T-helper 9 cell (primary cell): ENCODE measurements at regions not wholly inside any gene's neighbourhood (a gene's known extent, or its start where the extent isn't known, plus 50 kb on each side); places are given as distances from the start of the nearest gene placed in this dataset.

Experiments used
- DNase-seq: peaks from one replicate; pipeline ENCODE4 v3.0.0-alpha.2; 2020

DNA sequence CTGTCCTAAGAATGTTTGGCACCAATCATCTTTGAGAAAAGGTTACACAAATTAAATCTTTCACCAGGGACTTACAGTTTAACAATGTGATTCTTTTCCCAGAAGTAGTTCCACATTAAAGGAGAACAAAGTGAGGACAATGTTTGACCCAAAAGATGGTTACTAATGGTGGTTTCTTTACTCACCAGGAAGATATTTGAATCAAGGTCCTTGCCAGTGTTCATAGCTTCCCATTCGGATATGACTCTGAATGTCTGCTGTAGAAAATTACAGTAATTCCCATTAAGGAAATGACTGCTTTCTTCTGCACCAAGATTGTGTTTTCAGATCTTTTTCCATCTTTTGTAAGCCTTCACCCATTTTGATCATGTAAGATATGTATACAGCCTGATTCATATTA is 114.6 kb upstream of the ADAMTSL1 start:
- no peak for DNase-seq

DNA sequence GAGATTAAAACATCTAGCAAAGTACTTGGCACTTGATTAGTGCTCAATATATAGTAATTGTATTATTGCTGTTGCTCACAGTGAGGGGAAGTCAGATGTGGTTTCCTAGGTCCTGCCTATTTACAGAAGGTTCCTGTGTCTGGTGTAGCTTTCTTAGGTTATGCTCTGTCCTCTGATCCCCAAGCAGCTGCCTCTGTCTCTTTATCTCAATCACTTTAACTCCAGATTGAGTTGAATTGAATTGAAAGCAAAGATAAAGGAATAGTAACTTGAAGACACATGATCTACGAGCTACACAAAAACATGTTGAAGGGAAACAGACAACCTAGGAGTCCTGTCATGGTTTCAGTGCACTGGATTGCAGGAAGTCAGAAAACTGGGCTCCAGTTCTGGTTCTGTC is 113.9 kb upstream of the ADAMTSL1 start:
- no peak for DNase-seq

DNA sequence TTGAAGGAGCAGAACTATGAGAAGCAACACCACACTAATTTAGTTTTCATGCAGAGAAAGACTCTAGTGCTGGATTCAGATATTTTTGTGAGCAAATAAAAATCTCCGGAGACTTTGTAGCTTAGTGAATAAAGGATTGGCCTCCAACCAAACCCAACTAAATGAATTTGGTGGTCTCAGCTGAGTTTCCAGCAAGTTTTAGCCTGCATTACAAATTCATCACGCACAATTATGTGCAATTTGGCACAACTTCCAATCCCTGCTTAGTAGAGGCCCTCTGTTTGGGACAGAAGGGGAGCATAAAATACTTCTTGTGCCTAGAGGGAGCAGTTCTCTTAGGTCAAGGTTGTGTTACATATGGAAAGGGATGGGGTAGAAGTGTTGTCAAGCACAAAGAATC is 112.3 kb upstream of the ADAMTSL1 start:
- DNase-seq = no peak

DNA sequence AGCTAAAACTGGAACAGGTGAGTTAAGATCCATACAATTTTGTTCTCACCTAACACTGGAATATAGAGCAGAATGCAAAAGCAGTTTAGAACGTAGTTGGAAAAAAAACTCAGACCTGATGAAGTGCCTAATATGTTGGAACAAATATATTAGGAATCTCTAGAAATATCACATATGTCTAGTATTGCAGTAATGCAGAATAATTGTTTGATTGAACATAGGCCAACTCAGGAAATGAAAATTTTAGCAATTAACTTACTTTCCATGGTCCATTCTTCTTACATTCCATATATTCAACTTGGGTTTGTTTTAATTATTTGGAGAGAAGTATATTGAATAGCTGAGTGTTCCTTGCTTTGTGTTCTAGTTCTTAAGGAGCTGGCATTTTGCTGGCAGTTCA is 111.8 kb upstream of the ADAMTSL1 start:
- DNase-seq = no peak

DNA sequence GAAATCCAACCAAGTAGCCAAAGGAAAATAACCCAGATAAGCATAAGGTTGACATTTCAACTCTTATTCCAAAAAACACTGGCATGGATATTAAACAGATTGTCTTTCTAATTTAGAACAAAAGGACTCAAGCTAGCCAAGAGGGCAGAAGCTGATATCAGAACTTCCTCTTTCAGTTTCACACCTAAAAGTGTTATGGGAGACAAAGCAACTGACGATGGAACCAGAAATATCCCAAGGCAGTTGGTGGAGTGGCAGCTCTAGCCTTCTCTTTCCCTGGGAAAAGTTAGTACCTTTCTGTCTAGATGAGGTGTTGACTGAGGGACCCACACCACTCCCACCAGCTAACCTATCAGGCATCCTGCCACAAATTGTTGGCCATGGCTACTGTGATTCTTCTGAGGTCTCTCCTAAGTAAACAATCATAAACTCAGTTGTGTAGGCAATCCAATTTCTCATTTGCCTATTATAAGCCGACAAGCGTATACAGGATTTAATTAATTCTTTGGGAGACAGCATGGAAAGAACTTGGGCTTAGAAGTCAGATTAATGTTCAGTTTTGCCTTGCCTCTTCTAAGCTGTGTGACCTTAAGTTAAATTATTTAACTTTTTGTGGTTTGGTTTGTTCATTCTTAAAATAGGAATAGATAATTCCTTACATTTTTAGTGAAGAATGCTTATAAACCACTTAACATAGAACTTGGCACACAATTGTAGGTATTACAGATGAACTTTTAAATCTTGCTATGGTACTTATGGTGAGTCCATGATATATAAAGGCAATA is 110.9 kb upstream of the ADAMTSL1 start:
- no peak for DNase-seq

DNA sequence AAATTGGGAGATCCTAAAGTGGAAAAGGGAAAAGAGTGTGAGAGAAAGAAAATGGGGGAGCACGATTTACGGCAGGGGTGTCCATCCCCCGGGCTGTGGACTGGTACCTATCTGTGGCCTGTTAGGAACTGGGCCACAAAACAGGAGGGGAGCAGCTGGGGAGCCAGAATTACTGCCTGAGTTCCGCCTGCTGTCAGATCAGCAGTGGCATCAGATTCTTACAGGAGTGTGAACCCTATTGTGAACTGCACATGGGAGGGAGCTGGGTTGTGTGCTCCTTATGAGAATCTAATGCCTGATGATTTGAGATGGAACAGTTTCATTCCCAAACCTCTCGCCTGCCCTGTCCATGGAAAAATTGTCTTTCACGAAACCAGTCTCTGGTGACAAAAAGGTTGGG is 108.3 kb upstream of the ADAMTSL1 start:
- DNase-seq = no peak

DNA sequence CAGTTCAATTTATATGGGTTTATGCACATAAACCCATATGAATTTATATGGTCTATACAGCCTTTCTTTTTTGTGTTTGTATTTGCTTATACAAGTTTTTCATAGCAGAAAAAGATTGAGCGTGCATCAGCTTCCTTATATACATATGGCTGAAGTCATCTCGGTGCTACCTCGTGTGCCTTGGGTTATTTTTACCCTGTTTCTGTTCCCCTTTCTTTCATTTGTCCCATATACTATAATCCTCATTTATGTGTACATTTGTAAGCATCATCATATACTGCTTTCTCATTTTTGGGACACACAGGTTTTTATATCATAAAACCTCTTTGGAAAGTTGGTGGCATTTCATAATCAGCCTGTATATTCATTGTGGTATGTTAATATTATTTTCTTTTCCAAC is 107.8 kb upstream of the ADAMTSL1 start:
- DNase-seq = no peak

DNA sequence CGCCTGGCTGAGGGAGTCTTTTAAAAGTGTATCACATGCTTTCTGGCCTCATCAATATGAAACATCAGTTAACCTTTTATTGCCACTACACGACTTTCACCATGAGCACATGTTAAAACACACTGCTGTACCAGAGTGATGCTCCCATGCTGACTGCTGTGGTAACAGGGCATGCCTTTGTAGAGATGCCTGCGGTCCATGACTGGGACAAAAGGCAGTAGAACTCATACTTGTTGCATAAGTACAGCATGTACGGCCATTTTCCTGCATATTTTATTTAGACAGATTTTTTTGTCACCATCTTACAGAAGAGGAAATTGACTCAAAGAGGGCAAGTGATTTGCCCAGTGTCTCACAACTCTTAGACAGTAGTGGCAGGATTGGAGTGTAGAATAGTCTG is 105.7 kb upstream of the ADAMTSL1 start:
- DNase-seq = no peak

DNA sequence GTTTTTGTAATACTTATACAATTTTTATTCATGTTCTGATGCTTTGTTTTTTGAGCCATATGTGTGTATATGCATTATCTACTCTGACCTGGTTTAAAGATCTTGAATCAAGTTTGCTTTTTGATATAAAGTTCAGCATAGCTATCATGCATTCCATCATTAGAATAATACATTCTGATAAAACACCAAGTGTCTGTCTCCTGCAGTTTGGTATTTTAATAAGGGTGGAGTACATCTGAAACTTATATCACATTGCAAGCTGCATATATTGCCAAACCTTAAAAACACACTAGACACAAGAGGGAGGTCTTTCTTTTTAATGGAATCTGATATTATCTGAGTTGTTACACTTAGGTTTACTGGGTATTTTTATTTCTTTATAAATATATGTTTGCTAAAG is 102.8 kb upstream of the ADAMTSL1 start:
- DNase-seq = no peak

DNA sequence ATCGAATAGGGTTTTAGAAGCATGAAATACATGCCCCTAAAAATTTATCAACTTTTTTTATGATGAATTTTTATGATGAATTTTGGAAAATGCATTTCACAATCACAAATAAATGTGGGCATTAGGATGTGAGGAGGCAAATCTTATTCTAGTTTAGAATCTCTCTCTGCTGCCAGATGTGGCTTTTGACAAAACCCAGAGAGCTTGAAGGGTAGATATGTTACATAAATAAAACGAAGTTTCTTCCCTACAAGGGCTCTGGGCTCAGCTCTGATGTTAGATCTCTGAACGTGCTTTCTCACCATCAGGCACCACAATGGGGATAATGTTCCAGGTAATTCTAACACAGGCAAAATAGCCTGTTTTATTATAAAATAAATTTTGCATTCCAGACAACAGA is 102.3 kb upstream of the ADAMTSL1 start:
- no peak for DNase-seq

DNA sequence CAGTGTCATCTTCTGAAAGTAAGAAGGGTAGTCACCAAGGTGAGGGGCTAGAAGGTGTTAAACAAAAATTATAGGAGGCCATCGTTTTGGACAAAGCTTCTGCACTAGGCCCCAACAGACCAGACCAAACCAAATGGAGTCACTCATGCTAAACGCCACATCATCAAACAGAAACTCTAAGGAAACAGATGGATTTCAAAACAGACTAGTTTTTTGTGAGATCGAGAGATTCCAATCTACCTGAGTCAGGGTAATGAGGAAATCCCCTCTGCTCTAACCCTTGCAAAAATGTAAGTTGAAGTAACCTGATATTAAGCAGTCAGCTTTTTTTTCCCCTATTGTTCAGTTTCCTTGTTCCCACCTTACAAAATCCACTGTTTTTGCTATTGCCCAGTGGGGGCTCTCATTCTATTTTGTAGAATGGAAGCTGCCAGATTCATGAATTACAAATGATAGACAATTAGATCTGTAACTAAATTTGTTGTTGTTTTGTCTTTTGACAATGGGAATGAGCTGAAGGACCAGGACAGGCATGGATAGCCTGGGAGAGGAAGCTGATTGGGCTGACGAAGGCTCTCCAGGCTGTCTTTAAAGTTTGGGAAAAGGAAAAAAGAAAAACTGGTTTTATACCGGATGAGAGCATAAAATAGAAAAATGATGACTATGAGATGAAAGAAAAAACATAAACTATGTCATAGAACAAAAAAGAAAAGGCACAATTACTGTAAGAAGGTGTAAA is 94.7 kb upstream of the ADAMTSL1 start:
- no peak for DNase-seq

DNA sequence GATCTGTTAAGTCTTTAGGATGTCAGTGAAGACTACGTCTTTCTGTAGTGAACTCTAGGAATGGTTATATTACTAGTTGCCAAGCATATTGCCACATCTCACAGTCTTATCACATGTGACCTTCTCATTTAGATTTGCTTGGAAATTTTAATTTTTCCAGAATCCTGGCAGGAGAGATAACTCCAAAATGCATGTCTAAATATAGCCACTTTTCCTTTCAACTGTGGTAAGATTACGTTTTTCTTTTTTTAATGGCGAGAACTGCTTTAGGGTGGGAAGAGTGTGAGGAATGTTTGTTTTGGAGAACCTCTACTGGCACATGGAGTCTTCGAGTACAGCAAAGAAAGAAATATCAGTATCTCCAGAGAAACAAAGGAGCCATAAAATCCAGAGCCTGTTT is 91.7 kb upstream of the ADAMTSL1 start:
- no peak for DNase-seq

DNA sequence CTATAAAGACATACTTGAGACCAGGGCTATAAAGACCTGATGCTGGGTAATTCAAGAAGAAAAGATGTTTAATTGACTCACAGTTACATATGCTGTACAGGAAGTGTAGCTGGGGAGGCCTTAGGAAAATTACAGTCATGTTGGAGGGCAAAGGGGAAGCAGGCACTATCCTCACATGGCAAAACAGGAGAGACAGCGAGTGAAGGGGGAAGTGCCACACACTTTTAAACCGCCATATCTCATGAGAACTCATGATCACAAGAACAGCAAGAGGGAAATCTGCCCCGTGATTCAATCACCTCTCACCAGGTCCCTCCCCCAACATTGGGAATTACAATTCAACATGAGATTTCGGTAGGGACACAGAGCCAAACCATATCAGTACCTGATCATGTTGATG is 89.9 kb upstream of the ADAMTSL1 start:
- DNase-seq = no peak

DNA sequence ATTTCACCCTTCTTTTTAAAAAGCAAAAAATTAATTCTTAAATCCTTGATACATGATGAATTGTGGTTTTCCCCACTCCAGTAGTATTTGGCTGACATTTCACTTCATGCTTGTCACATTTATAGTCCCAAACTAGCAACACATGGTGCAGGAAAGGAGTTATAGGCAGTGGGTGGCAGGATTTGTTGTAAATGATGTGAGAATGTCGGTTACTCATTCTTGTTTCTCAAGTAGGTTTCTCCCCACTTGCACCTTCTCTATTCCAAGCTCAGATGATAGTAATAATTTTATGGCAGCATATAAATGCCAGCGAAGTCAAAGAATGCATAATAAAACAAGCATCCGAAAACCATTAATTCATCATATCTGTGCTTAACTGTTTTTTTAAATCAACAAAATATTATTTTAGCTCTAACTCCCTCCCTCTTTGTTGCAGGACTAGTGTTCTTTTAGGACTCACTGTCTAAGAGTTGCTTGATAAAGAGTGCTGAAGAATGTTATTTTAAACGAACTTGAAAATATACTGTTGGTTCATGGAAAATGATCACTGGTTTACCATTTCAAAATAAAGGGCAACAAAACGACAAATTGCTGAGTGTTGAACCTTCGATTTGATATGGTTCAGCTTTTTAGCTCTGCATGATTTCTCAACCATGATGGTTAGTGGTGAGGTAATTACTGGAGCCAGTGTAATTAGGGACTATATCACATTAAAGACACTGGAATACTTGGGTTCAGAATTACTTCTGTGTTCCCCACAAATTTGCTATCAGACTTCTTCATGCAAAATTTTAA is 88.1 kb upstream of the ADAMTSL1 start:
- DNase-seq = no peak

DNA sequence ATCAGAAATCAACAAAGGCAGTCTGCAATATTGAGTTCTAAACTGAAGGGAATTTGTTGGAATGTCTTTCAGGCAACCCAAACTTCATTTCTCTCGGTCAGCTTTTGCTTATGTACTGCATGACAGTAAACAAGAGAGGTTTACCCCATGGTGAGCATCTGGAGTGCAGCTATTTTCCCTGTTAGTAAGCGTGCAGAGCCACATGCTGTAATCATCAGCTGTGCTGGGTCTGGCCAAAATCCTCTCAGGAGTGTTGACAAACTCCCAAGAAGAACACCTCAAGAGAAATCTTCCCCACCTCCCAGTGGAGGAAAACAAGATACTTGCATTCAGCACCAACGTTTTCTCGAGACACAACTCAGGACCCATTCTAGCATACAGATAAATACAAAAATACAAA is 83.6 kb upstream of the ADAMTSL1 start:
- DNase-seq = no peak

DNA sequence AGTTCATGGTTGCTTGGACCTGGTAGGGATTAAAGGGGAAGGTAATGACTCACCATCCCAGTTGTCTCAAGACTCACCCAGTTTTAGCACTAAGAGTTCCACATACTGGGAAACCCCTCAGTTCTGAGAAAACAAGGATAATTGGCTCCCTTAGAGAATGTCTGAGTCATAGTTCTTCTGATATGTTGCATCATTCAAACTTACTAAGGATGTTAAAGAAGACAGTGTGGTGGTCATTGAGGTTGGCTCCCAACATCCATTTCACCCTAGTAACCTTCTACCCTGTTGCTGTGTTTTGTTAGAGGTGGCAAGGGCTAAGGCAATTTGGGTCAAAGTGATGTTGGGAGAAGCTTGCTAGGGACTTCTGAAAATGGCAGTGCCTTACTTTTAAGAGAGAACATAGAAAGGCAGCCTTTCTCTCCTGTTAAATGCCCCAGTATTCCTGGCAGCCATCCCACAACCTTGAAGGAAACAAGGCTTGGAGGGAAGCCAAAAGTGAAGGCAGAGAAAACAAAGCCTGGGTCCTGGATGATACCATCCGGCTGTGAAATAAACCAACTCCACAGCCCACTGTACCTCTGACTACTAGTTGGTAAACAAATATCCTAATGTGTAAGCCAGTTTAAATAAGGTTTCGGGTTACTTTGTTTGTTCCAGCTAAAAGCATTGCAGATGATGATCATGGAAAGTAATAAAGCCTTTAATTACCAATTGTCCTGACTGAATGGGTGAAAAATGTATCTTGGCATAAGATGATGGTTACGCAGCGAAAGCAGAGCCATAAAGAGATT is 80.4 kb upstream of the ADAMTSL1 start:
- no peak for DNase-seq

DNA sequence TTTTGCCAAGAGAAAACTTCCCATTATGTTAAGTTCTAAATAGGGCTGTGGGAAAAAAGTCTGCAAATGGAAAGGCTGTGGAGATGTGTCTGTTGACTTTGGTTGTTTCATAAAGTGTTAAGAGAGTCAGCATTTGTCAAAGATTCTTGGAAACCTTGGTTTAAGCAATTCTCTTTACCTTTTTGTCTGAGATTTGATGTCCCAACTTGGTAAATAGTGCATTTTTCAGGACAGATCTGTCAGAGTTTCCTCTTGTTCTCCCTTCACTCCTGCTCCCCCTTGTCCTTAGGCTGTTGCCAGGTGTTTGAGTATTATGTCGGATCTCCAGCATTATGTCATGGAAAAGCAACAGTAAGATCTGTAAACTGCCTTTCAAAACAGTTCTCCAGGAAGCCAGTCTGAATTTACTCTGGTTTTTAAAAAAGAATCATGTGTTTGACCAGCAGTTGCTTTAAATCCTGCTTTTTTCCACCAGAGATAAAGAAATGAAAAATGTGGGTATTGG is 79.1 kb upstream of the ADAMTSL1 start:
- DNase-seq = no peak

DNA sequence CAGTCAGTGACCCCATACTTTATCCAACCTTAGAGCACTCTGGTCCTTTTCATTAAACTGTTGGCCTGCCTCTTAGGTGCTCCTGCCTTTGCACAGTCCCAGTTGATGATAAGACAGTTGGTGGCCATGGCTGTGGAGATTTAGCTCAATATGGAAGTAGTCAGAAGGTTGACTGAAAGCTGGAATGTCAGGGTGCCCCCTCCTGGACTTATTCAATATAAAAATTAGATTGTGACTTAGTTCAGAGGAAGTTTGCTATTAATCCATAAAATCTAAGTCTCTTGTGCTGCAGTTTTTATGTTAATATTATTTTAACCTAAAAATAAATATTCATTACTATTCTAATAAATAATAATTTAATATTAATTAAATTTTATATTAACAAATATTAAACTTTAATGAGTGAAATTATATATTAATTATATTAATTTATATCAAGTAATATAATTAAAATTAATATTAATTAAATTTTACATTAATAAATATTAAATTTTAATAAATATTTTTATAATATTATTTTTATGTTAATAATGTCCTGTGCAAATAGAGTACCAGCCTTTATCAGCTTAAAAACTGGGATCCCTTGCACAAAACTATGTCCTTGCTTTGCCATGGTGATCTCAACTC is 77.7 kb upstream of the ADAMTSL1 start:
- DNase-seq = no peak

DNA sequence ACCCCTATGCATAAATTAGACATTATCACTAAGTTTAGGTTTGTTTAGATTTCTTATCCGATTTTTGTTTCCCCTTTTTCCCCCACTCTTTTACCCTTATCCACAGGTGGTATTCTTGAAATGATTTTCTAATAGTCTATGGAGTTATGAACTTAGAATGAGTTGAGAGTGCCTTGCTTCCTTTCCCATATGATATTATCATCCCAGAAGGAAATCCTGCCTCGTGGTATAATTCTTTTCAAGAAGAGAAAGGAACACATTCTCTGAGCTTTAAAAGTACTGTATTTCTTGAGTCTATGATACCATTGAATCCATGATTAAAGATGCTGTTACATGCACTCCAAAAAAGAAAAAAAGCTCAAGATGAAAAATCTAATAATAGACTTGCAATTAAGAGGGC is 76.9 kb upstream of the ADAMTSL1 start:
- DNase-seq = no peak

DNA sequence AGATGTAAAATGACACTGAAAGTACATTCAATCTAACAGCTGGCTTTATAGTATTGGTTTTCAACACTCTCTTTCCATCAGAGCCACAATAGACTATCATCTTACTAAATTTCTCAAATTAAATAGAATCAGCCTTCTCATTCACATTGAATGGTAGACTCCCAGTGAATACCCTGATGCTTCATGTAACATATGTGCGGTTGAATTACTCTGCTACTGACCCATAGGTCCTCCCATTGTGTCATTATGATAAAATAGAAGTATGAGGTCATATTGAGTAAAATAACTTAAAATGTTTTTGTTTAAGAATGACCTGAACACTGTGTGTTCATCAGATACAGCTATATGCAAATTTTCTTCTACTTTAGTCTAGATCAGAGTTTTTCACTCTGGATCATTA is 75.9 kb upstream of the ADAMTSL1 start:
- no peak for DNase-seq

DNA sequence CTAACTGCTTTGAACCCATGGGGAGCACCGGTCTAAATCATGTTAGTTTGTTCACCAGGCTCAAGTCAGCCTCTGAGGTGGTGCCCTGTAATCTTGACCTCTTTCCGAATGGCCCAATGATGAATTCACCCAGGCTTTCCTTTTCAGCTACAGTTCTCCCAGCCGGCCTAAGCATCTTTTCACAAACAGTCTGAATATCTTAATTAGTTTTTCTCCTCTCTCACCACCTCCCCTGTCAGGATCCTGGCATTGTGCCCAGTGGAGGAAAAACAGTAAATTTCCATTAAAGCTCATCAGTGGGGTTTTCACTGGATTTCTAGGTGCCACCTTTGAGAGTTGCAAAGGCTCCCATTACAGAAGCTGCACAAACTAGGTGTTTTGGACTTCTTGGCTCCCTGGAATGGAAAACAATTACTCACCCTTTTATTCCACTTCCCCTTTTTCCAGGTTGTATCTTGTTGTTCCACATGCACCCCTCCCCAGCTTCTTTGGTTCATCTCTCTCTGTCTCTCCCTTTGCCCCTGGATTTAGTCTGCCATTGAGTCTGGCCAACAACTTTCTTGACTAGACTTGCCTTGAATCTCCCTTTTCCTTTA is 69.4 kb upstream of the ADAMTSL1 start:
- no peak for DNase-seq

DNA sequence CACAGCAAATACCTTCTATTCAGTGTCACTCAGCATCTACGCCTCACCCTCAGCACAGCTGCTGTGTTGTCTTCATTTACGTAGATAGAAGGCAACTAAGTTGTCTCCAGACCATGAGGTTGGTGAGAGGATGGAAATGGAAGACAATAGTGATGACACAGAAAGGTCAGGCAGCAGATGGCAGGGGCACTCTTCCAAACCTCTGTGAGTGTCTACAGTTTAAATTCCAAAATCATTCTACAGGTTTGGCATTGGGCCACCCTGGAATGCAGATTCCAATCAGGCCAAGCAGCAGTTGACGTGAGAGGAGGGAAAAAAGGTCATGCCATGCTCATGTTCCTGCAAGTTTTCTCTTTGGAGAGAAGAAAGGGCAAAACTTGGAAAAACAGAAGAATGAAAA is 68.7 kb upstream of the ADAMTSL1 start:
- no peak for DNase-seq
